ENCODE measurements at regions not wholly inside any gene's neighbourhood (a gene's known extent, or its start where the extent isn't known, plus 50 kb on each side); places are given as distances from the start of the nearest gene placed in this dataset.
"Not testable (repeated sequence)": the region's sequence is repeated elsewhere in the genome, so short reads cannot be mapped to it uniquely, and the experiment has no call there.

DNA sequence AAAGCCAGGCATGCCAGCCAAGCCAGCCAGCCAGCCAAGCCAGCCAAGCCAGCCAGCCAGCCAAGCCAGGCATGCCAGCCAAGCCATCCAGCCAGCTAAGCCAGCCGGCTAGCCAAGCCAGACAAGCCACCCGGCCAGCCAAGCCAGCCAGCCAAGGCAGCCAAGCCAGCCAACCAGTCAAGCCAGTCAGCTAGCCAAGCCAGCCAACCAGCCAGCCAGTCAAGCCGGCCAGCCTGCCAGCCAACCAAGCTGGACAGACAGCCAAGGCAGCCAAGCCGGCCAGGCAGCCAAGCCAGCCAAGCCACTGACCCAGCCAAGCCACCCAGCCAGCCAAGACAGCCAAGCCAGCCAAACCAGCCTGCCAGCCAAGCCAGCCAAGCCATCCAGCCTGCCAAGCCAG, 326.9 kb upstream of the PLGLB2 start:
- TF ChIP-seq, protein P1, sequence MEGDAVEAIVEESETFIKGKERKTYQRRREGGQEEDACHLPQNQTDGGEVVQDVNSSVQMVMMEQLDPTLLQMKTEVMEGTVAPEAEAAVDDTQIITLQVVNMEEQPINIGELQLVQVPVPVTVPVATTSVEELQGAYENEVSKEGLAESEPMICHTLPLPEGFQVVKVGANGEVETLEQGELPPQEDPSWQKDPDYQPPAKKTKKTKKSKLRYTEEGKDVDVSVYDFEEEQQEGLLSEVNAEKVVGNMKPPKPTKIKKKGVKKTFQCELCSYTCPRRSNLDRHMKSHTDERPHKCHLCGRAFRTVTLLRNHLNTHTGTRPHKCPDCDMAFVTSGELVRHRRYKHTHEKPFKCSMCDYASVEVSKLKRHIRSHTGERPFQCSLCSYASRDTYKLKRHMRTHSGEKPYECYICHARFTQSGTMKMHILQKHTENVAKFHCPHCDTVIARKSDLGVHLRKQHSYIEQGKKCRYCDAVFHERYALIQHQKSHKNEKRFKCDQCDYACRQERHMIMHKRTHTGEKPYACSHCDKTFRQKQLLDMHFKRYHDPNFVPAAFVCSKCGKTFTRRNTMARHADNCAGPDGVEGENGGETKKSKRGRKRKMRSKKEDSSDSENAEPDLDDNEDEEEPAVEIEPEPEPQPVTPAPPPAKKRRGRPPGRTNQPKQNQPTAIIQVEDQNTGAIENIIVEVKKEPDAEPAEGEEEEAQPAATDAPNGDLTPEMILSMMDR (IDR thresholded peaks at IDR 0.05; ENCODE audit: low read length) = not testable (repeated sequence)
- TF ChIP-seq EZH2 (IDR thresholded peaks at IDR 0.05; ENCODE audit: borderline replicate concordance, low read length) = not testable (repeated sequence)
